ENCODE measurements at regions not wholly inside any gene's neighbourhood (a gene's known extent, or its start where the extent isn't known, plus 50 kb on each side); places are given as distances from the start of the nearest gene placed in this dataset.
"Not testable (repeated sequence)": the region's sequence is repeated elsewhere in the genome, so short reads cannot be mapped to it uniquely, and the experiment has no call there.

GRCh38 chr4:129682586-129682985, 586.6 kb downstream of the C4orf33 start:
- no peak for DNase-seq (ENCODE audit: low spot score)

GRCh38 chr4:129707949-129708348, 612.0 kb downstream of the C4orf33 start:
- no peak for DNase-seq (ENCODE audit: low spot score)

- DNase-seq (ENCODE audit: low spot score): no peak
Measured at GRCh38 chr4:129708784-129709183, 612.8 kb downstream of the C4orf33 start.

GRCh38 chr4:129738175-129738574, 642.2 kb downstream of the C4orf33 start:
- no peak for DNase-seq (ENCODE audit: low spot score)

- DNase-seq (ENCODE audit: low spot score): no peak
Measured at GRCh38 chr4:129747756-129748155, 651.8 kb downstream of the C4orf33 start.

GRCh38 chr4:129748991-129749390, 653.0 kb downstream of the C4orf33 start:
- no peak for DNase-seq (ENCODE audit: low spot score)

GRCh38 chr4:129751646-129752045, 655.7 kb downstream of the C4orf33 start:
- DNase-seq (ENCODE audit: low spot score): no peak

- no peak for DNase-seq (ENCODE audit: low spot score)
Measured at GRCh38 chr4:129783596-129783995, 687.6 kb downstream of the C4orf33 start.

GRCh38 chr4:129788486-129788885, 692.5 kb downstream of the C4orf33 start:
- no peak for DNase-seq (ENCODE audit: low spot score)

GRCh38 chr4:129804461-129804981, 708.6 kb downstream of the C4orf33 start:
- DNase-seq (ENCODE audit: low spot score): no peak

GRCh38 chr4:129806986-129807385, 711.0 kb downstream of the C4orf33 start:
- no peak for DNase-seq (ENCODE audit: low spot score)

GRCh38 chr4:129808242-129808641, 712.3 kb downstream of the C4orf33 start:
- no peak for DNase-seq (ENCODE audit: low spot score)

- no peak for DNase-seq (ENCODE audit: low spot score)
Measured at GRCh38 chr4:129821073-129821472, 725.1 kb downstream of the C4orf33 start.

GRCh38 chr4:129821963-129822362, 726.0 kb downstream of the C4orf33 start:
- DNase-seq (ENCODE audit: low spot score): no peak

GRCh38 chr4:129822701-129823100, 726.7 kb downstream of the C4orf33 start:
- no peak for DNase-seq (ENCODE audit: low spot score)

GRCh38 chr4:129823105-129823504, 727.2 kb downstream of the C4orf33 start:
- DNase-seq (ENCODE audit: low spot score): no peak

- no peak for DNase-seq (ENCODE audit: low spot score)
Measured at GRCh38 chr4:129829373-129829772, 733.4 kb downstream of the C4orf33 start.

GRCh38 chr4:129839687-129840086, 743.7 kb downstream of the C4orf33 start:
- DNase-seq (ENCODE audit: low spot score): no peak

GRCh38 chr4:129842096-129842495, 746.1 kb downstream of the C4orf33 start:
- no peak for DNase-seq (ENCODE audit: low spot score)

- no peak for DNase-seq (ENCODE audit: low spot score)
Measured at GRCh38 chr4:129852434-129852833, 756.5 kb downstream of the C4orf33 start.

- DNase-seq (ENCODE audit: low spot score): not testable (repeated sequence)
Measured at GRCh38 chr4:129853685-129854467, 757.9 kb downstream of the C4orf33 start.

GRCh38 chr4:129862461-129862860, 766.5 kb downstream of the C4orf33 start:
- no peak for DNase-seq (ENCODE audit: low spot score)

GRCh38 chr4:129863206-129863605, 767.3 kb downstream of the C4orf33 start:
- DNase-seq (ENCODE audit: low spot score): no peak

- no peak for DNase-seq (ENCODE audit: low spot score)
Measured at GRCh38 chr4:129883996-129884395, 788.0 kb downstream of the C4orf33 start.

Measured in kidney capillary endothelial cell (primary cell).